Neural cell (in vitro differentiated cells): ENCODE measurements at regions not wholly inside any gene's neighbourhood (a gene's known extent, or its start where the extent isn't known, plus 50 kb on each side); places are given as distances from the start of the nearest gene placed in this dataset.

ENCODE experiments used
- H2AFZ ChIP-seq: fragments of 200-600, 300-800 bp; sonication (generic), shearing (Covaris generic); 2 replicates; pipeline ENCODE4 v1.6.0; 2014; ENCODE audit warnings: low read depth, mild to moderate bottlenecking, antibody characterized with exemption, low read length, moderate library complexity
- H3F3A ChIP-seq: fragments of 200-600 bp; shearing (Covaris generic); 2 replicates; pipeline ENCODE4 v1.6.1; 2016; ENCODE audit warnings: mild to moderate bottlenecking, moderate library complexity, mixed read lengths, antibody characterized with exemption, low read length; ENCODE audit not compliant: insufficient read depth, poor library complexity, severe bottlenecking
- H3K27ac ChIP-seq: fragments of 200-600, 300-800 bp; sonication (generic), shearing (Covaris generic); 2 replicates; pipeline ENCODE4 v1.5.1; 2014; ENCODE audit warnings: mild to moderate bottlenecking, low read length, moderate library complexity
- H3K27me3 ChIP-seq: fragments of 300-800, 200-600 bp; sonication (generic), shearing (Covaris generic); 2 replicates; pipeline ENCODE4 v1.6.0; 2014; ENCODE audit warnings: mild to moderate bottlenecking, low read depth, low read length, moderate library complexity; ENCODE audit not compliant: insufficient read depth
- H3K36me3 ChIP-seq: fragments of 300-800, 200-600 bp; sonication (generic), shearing (Covaris generic); 2 replicates; pipeline ENCODE4 v1.5.1; 2014; ENCODE audit warnings: mild to moderate bottlenecking, antibody characterized with exemption, low read length, moderate library complexity; ENCODE audit not compliant: insufficient read depth
- H3K4me2 ChIP-seq: fragments of 300-800, 200-600 bp; sonication (generic), shearing (Covaris generic); 2 replicates; pipeline ENCODE4 v1.6.0; 2014; ENCODE audit warnings: mild to moderate bottlenecking, low read length
- H3K4me3 ChIP-seq: fragments of 300-800, 200-600 bp; sonication (generic), shearing (Covaris generic); 2 replicates; pipeline ENCODE4 v1.5.1; 2014; ENCODE audit warnings: mild to moderate bottlenecking, low read length, moderate library complexity
- H3K79me2 ChIP-seq: fragments of 200-600 bp; shearing (Covaris generic); replicated peaks from 2 replicates; pipeline ENCODE4 v1.6.0; 2014; ENCODE audit warnings: mild to moderate bottlenecking, low read length, moderate library complexity; ENCODE audit not compliant: insufficient read depth
- H3K9ac ChIP-seq: fragments of 300-800, 200-600 bp; sonication (generic), shearing (Covaris generic); 2 replicates; pipeline ENCODE4 v1.6.1; 2016; ENCODE audit warnings: mild to moderate bottlenecking, low read length, mixed read lengths
- H3K9me2 ChIP-seq: fragments of 200-600 bp; shearing (Covaris generic); 2 replicates; pipeline ENCODE4 v1.6.1; 2016; ENCODE audit warnings: mild to moderate bottlenecking, low read length, mixed read lengths; ENCODE audit not compliant: insufficient read depth
- H3K9me3 ChIP-seq: fragments of 200-600, 300-800 bp; sonication (generic), shearing (Covaris generic); 2 replicates; pipeline ENCODE4 v1.6.1; 2016; ENCODE audit warnings: mild to moderate bottlenecking, mixed run types, low read length, moderate library complexity, mixed read lengths
- H4K20me1 ChIP-seq: fragments of 200-600 bp; shearing (Covaris generic); 2 replicates; pipeline ENCODE4 v1.6.1; 2016; ENCODE audit warnings: mild to moderate bottlenecking, mixed run types; ENCODE audit not compliant: insufficient read depth
- CTCF ChIP-seq: fragments of 450-650 bp; IDR thresholded peaks from 2 replicates; pipeline ENCODE4 v1.5.1; 2014; ENCODE audit warnings: antibody characterized with exemption, mild to moderate bottlenecking, moderate library complexity; ENCODE audit not compliant: poor library complexity, severe bottlenecking
- EP300 ChIP-seq: fragments of 450-650 bp; conservative IDR thresholded peaks from 2 replicates; pipeline ENCODE4 v1.6.1; 2014; ENCODE audit warnings: antibody characterized with exemption, mild to moderate bottlenecking, moderate library complexity; ENCODE audit not compliant: poor library complexity, severe bottlenecking
- EZH2 ChIP-seq: fragments of 200-600, 300-800 bp; shearing (Covaris generic), sonication (generic); IDR thresholded peaks from 2 replicates; pipeline ENCODE4 v1.6.1; 2014; ENCODE audit warnings: antibody characterized with exemption, low read length, borderline replicate concordance, mild to moderate bottlenecking; ENCODE audit not compliant: insufficient read depth, poor library complexity, severe bottlenecking
- MXI1 ChIP-seq: fragments of 450-650 bp; conservative IDR thresholded peaks from 2 replicates; pipeline ENCODE4 v1.6.1; 2014; ENCODE audit warnings: antibody characterized with exemption, mild to moderate bottlenecking; ENCODE audit not compliant: poor library complexity, severe bottlenecking
- POLR2AphosphoS5 ChIP-seq: IDR thresholded peaks from 2 replicates; pipeline ENCODE4 v1.6.1; 2012
- RAD21 ChIP-seq: fragments of 450-650 bp; conservative IDR thresholded peaks from 2 replicates; pipeline ENCODE4 v1.6.1; 2014; ENCODE audit warnings: antibody characterized with exemption, mild to moderate bottlenecking, moderate library complexity
- REST ChIP-seq: IDR thresholded peaks from 2 replicates; pipeline ENCODE4 v1.6.1; 2012; ENCODE audit warnings: borderline replicate concordance
- SMC3 ChIP-seq: fragments of 450-650 bp; conservative IDR thresholded peaks from 2 replicates; pipeline ENCODE4 v1.6.1; 2014; ENCODE audit warnings: antibody characterized with exemption, mild to moderate bottlenecking, moderate library complexity; ENCODE audit not compliant: poor library complexity
- TAF1 ChIP-seq: IDR thresholded peaks from 2 replicates; pipeline ENCODE4 v1.6.1; 2012; ENCODE audit warnings: low read depth

- Histone ChIP-seq H3K9me2 (no peaks in the 10 kb centered on the region), H3K9me3 (no peaks in the 10 kb centered on the region), H3K4me2 (no peak overlapping the region), H3F3A (no peaks in the 10 kb centered on the region), H3K36me3 (no peaks in the 10 kb centered on the region), H3K9ac (no peak overlapping the region), H2AFZ (no peak overlapping the region), H3K27me3 (no peaks in the 10 kb centered on the region), H3K4me3 (no peak overlapping the region), H3K79me2 (no peaks in the 10 kb centered on the region), H4K20me1 (no peaks in the 10 kb centered on the region), H3K27ac (no peak overlapping the region)
- TF ChIP-seq CTCF = no peak
- TF ChIP-seq SMC3 = no peak
- no peak for TF ChIP-seq REST
- no peak for TF ChIP-seq RAD21
- no peak for TF ChIP-seq POLR2AphosphoS5
- no peak for TF ChIP-seq EP300
Observed at GRCh38 chr4:180530787-180531186, 1712.4 kb upstream of the TENM3 start.

- Histone ChIP-seq H3K27ac (no peak overlapping the region), H4K20me1 (no peaks in the 10 kb centered on the region), H3K9ac (no peak overlapping the region), H3K27me3 (no peaks in the 10 kb centered on the region), H3K4me3 (no peak overlapping the region), H3K9me3 (no peaks in the 10 kb centered on the region), H3K4me2 (no peak overlapping the region), H3K9me2 (no peaks in the 10 kb centered on the region), H3K36me3 (no peaks in the 10 kb centered on the region), H3F3A (no peaks in the 10 kb centered on the region), H3K79me2 (no peaks in the 10 kb centered on the region), H2AFZ (no peak overlapping the region)
- no peak for TF ChIP-seq SMC3
- TF ChIP-seq TAF1 = no peak
- TF ChIP-seq MXI1 = no peak
- TF ChIP-seq POLR2AphosphoS5 = no peak
- TF ChIP-seq CTCF = no peak
- no peak for TF ChIP-seq REST
- no peak for TF ChIP-seq RAD21
- TF ChIP-seq EP300 = no peak
- TF ChIP-seq EZH2 = no peak
Observed at GRCh38 chr4:180532691-180533090, 1710.5 kb upstream of the TENM3 start.
